Omental fat pad (tissue), 3 donors: ENCODE measurements at regions not wholly inside any gene's neighbourhood (a gene's known extent, or its start where the extent isn't known, plus 50 kb on each side); places are given as distances from the start of the nearest gene placed in this dataset.

ENCODE experiments used
- ATAC-seq: fragments of 150-250 bp; one replicate; pipeline ENCODE4 v1.9.1; 2016; ENCODE audit warnings: mild to moderate bottlenecking, moderate library complexity; ENCODE audit not compliant: low FRiP score
- DNase-seq: peaks from one replicate; pipeline ENCODE4 v3.0.0-alpha.2; 2019; ENCODE audit warnings: low spot score
- CTCF ChIP-seq, 3 donors: fragments of 450-650 bp; IDR thresholded peaks; one replicate each; pipeline ENCODE4 v1.5.1; 2016 to 2017; ENCODE audit warnings: antibody characterized with exemption in 3 of 3, mild to moderate bottlenecking in 3 of 3, moderate library complexity in 2 of 3

GRCh38 chr9:135391759-135392158, 87.8 kb upstream of the PPP1R26 start:
- no peak for DNase-seq
- ATAC-seq, result no peak
- TF ChIP-seq CTCF (IDR thresholded peaks at IDR 0.05), result no peak

- DNase-seq (no peak), ATAC-seq (no peak)
- no peak for TF ChIP-seq CTCF (IDR thresholded peaks at IDR 0.05)
Measured at GRCh38 chr9:135392511-135392910, 87.1 kb upstream of the PPP1R26 start.

- no peak for DNase-seq
- no peak for TF ChIP-seq CTCF (IDR thresholded peaks at IDR 0.05)
- no peak for ATAC-seq
Measured at GRCh38 chr9:135394131-135394530, 85.5 kb upstream of the PPP1R26 start.

GRCh38 chr9:135394699-135395645, 84.6 kb upstream of the PPP1R26 start:
- DNase-seq, result no peak
- ATAC-seq, result no peak
- TF ChIP-seq CTCF (IDR thresholded peaks at IDR 0.05), result no peak

GRCh38 chr9:135397142-135397541, 82.4 kb upstream of the PPP1R26 start:
- ATAC-seq (no peak), DNase-seq (no peak)
- no peak for TF ChIP-seq CTCF (IDR thresholded peaks at IDR 0.05)

GRCh38 chr9:135399000-135399649, 80.5 kb upstream of the PPP1R26 start:
- ATAC-seq, result no peak
- DNase-seq, result no peak
- TF ChIP-seq CTCF (IDR thresholded peaks at IDR 0.05), result no peak
